8988T (cell line): ENCODE measurements at regions not wholly inside any gene's neighbourhood (a gene's known extent, or its start where the extent isn't known, plus 50 kb on each side); places are given as distances from the start of the nearest gene placed in this dataset.

Experiments used
- DNase-seq: peaks from one replicate; pipeline ENCODE4 v3.0.0; 2011

DNA sequence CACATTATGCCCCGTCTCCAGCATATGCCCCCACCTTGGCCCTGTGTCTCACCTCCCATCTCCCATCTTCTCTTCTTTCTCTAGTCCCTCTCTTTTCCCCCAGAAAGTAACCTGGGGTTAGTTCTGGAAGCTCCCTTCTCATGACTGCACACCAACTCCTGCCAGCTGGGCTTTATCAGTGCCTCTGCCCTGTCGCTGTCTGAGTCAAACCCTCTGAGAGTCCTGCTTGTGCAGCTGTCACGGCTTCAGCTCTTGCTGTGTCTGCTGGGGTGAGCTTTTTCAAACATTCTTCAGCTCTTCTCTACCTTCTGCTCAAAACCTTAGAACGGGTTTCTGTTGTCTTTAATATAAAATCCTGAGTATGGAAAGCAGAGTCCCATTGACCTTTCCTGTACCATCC, 304.5 kb upstream of the B3GAT1 start:
- no peak for DNase-seq

DNA sequence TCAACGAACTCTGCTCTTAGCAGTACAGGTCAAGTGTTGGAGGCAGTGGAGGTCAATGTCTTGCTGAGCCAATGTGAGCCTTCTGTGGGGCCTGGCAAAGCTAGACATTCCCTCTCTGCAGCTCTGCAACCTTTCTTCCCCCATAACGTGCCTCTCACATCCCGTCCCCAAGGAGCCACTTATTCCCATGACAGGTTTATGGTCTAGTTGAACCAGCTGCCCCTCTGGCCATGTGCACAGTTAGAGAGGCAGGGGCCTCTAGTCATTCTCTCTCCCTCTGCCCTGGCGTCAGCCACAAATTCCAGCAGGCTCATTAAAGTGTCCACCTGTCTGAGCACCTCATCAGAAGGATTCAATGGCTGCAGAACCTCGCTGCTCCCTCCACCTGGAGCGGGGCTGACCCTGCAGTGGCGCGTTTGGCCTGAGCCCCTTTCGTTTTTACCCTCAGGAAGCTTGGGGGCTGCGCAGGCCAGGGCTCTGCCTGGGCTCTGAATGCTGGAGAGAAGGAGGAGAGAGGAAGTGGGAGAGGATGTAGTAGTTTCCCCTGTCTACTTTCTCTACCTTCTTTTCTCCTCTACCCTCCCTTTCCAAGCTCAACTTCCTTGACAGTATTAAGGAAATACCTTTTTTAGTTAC, 302.1 kb upstream of the B3GAT1 start:
- DNase-seq: no peak

DNA sequence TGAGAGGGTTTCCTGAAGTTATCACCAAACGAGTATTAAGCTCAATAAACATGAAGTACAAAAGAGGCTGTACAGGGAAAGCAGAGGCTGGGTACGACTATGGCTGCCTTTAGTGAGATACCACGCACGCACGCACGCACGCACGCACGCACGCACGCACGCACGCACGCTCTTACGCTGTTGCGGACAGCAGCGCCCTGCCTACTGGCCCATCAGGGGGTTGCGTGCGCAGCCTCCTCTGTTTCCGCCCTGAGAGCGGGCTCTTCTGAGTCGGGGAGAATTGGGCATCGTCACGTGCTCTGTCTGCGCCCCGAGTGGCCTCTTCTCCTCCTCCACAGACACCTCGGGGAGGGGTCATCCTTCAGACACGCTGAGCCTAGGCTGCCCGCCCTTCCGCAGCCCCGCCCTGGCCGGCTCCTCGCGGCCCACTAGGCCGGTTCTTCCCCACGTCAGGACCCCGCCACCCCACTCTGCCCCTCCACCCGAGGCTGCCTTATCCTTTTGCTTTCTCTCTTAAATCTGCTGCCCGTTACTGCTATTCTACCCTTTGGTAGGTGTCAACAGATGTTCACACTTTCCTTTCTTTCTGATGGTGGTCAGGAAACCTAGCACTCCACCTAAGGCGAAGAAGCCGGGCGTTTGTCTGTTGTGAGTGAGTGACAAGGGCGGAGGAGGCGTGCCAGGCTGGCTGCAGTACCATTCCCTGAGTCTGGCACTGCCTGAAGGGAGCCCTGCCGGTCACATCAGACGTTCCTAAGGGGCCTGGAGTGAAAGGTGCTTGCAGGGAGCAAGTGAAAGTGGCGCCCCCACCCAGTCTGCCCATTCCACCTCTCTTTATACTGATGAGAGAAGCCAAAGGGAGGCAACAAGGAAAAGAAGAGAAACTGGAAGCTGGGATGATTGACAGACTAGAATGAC, 300.4 kb upstream of the B3GAT1 start:
- no peak for DNase-seq

DNA sequence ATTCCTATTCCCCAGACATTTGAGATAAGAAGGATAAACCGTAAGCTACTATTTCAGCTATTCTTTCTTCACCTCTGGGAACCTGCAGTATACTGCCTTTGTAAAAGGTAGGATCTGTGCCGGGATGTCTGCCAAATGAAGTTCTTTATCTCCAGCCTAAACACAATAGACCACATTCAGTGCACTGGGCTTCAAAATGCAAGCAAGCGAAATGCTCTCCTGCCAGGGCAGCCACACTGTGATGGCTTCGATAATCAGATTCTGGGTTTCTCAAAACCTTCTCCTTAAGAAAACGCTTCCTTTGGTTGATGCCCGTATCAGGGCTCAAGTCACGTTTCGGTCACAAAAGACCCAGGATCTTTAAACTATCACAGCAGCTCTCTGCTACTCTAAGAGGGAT, 299.5 kb upstream of the B3GAT1 start:
- no peak for DNase-seq

DNA sequence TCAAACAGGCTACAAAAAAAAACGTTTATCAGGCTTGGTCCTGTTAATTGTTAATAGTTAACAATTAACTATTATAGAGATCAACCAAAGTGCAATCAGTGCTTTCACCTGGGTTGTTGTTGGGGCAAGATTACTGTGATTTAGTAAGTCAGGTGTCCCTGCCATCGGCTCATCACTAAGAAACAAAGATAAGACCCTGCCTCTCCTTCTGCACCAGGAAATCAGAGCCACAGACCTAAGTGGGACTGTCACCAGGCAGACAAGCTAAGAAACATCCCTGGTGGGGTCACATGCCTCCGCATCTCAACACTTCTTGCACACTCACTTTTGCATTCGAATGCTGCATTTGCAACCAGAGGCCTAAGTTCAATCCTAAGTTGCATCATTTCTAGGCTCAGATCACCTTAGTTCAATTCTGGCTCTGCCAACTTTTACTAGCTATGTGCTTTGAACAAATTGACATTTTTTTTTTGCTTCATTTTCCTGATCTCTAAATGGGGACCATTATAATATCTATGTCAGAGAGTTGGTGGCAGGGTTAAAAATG, 298.9 kb upstream of the B3GAT1 start:
- no peak for DNase-seq

DNA sequence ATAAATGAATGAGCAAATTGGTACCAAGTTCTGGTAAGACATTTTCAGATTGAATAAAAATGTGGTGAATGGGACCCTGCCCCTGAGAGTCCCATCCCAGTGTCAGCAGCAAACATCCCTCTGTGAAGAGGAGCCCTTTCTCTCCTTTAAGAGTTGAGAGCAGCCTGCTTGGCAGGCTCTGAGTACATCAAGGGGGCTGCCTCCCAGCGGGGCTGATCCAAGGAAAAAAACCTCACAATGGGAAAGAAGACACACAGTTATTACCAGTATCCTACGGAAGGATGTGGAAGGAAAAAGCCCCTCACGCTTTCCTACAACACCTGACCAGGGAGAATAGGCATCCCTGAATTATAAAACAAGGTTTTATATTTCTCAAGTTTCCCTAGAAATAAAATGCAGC, 293.8 kb upstream of the B3GAT1 start:
- no peak for DNase-seq

DNA sequence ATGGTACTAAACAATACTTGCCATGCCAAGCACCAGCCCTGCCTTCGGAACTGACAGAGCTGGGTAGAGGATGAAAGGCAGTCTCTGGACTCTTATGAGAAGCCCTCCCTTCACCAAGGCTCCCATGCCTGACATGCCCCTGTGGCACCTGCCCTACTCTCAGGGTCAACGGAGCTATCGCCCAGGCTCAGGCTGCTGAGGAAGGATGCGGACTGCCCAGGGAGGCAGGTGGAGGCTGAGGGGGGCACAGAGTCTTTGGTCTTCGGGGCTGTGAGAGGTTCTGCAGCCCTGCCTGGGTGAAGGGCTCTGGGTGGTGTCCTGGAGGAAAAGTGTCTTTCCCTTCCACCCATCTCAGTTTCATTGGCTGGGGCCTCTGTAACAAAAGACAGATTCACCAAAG, 290.8 kb upstream of the B3GAT1 start:
- DNase-seq: no peak

DNA sequence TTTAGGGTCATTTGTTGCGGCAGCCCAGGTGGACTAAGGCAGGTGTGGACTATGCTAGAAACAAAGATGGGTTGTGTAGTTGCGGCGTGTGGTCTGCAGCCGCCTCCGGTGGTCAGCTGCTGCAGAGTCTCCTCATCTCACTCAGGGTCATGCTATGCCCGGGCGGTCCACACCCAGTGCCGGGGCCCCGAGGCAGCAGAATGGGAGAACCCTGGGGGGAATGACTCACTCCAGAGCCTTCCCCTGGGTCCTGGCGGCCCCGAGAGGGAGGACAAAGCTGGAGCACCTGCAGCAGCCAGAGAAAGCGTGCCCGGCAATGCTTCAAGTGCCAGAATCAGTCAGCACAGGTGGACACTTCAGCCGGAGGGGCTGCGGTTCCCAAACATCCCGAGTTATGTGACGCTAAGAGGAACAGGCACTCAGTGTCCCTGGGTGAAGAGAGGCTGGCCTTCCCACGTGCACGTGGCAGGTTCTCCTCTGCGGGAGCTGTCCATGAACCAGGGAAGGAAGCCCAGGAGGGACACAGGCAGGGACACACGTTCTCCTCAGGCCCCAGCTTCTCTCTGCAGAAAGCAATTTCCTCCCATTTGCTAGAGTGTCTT, 289.6 kb upstream of the B3GAT1 start:
- DNase-seq: no peak

DNA sequence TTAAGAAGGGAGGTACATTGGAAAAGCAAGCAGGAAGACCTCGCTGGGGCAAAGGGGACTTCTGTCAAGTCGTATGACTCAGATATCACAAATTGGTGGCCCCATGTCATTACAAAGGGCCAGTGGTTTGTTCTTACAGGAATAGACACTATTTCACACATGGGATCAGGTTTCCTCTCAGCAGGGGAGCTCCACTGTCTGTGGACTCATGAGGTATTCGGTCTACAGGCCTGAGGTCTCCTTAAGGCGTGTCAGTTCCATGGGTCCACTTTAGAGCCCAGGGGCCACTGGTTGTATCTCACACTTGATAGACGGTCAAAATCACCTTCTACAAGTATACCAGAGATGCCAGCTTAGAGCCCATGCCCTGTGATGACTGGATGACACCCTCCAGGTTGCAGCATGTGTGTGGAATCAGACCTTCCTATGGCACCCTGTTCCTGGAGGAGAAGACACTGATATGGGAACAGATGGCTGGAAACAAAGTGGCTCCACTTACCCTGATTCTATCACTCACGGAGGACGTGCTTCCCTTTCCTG, 288.1 kb upstream of the B3GAT1 start:
- no peak for DNase-seq

DNA sequence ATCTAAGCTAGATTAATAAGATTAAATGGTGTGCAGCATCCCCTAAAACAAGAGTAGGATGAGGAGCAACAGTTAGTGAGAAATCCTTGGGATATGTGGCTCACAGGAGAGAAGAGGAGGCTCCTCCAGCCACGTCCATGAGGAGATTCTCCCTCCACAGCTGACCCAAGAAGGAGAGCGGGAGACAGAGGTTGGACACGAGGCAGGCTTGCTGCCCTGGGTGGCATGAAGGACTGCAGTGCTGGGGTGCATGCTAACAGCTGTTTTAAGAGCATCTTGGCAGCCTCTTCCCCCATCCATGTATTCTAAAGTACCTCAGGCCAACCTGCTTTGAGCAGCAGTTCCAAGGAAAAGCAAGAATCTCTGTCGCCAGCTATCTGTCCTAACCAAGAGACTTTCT, 284.4 kb upstream of the B3GAT1 start:
- DNase-seq: no peak

DNA sequence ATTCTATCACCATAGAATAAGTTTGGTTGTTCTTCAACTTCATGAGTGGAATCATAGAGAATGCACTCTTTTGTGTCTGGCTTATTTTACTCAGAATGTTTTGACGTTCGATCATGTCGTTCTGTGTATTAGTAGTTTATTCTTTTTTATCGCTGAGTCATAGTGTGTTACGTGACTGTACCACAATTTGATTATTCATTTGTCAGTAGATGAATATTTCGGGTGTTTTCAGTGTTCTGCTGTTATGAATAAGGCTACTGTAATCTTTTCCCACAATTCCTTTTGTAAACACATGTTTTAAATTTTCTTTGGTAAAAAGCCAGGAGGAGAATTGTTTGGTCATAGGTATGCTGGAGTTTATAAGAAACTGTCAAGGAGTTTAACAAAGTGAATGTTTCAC, 279.9 kb upstream of the B3GAT1 start:
- no peak for DNase-seq

DNA sequence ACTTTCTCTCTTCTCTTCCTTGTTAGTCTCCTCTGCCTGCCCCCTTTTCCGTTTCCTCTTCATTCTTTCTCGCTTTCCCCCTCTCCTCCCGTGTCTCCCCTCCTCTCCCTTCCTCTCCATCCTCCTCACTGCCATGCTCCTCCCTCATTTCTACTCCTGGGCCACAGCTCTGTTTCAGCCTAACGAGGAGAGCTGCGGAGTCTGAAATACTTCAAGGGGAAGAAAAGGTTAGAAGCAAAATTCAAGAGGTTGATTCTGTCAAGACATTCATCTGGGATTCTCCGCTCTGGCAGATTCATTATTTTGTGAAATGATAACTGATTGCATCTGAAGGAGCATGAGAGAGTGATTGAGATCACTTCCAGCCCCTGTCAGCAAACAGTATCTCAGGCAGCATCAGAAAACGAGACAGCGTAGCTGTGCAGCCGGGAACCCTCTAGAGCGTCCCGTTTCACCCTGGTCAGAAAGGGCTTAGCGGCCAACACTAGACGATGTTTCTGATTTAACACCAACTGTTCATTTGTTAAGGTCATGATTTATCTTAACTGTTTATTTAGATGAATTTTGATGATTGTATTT, 279.3 kb upstream of the B3GAT1 start:
- no peak for DNase-seq

DNA sequence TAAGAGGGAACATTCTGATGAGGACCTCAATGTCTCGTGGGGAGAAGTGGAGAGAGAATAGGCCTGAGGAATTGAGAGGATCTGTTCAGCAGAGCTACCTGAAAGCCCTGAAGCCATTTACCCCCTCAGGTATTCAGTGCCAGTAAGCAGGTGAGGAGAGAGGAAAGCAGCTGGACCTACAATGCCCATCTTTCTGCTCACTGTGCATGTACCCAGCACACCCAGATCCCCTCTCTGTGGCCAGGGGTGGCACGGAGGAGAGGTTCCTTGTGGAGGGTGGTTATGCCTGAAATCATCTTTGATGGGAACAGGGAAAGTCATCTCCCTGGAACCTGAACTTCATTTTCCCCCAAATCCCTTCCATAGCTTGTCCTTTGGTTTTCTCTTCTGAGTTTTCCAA, 277.8 kb upstream of the B3GAT1 start:
- no peak for DNase-seq

DNA sequence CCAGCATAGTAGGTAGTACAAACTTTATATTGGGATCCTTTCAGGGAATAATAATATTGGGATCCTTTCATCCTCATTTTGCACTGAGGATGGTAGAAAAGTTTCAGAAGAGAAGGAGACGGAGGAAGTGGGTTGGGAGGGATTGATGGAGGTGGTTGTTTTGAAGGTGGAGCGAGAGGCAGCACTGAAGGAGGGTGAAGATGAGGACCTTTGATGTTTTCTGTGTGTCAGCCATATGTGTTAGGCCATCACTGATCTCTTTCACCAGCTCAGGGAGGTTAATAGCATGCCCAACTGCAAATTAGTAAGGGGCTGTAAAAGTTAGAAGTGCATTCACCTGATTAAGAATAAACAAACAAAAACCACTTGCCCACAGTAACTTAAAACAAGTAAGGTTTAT, 275.5 kb upstream of the B3GAT1 start:
- DNase-seq: no peak

DNA sequence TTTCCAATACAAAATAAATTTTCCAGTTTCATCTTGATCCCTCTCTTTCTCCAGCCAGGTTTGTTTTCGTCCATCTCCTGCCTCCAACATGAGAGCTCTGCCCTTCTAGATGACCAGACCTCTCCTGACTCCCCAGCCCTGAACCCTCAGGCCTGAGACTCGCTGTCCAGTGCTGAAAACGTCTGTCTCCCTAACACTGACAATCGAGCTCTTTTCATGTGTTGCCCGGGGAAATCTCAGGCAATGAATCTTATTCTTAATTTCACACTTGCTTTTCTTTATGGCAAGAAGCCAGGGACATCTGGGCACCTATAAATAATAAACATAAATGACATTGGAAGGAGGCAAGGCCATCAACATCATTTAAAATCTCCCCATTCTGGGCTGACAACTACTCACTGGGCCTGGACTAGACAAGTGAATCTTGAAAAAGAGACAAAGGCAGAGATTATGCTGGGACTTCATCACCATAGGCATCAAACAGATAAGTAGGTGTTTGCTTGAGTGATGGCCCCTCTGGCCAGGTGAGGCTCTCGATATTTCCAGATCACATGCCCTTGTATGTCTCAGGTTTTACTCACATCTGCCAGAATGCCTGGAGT, 274.5 kb upstream of the B3GAT1 start:
- DNase-seq: no peak

DNA sequence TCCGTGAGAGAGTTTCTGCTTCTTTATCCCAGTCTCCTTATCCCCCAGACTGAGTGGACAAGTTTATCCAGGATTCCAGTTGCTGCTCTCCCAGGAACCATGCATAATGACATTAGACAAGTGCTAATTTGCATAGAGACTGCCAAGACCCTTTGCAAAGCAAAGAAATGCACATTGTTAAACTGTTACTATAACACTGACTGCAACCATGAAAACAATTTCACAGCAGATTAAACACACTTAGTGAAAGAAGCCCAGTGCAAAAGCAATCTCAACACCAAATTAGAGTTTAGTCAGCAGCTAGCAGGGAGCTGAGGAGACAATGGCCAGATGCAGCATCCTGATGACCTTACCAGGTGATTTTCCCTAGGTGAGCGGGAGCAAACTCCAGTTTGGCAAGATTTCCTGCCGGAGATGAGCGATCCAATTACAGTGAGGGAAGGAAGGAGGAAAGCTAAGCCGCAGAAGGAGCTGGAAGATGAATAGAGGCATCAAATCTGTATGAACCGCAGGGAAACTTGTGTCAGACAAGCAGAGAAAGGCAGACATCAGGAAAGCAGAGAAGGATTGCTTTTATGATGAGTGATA, 273.8 kb upstream of the B3GAT1 start:
- DNase-seq: no peak

DNA sequence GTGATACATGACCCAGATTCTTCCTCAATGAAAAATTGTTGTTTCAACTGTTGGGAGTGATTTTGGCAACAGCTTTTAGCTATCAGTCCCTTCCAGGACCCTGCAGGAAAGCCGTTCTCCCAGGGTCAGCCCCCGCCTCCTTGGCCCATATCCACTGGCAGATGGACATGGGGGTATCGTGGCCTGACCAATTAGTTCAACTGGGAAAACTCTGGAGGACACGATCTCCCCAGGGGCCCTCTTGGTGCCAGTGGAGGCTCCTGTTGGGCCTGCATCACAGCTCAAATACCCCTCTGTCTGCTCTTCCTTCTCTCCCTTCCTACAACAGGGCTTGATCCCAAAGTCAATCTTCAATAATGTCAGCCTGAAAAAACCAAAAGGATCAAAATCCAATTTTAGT, 272.5 kb upstream of the B3GAT1 start:
- no peak for DNase-seq

DNA sequence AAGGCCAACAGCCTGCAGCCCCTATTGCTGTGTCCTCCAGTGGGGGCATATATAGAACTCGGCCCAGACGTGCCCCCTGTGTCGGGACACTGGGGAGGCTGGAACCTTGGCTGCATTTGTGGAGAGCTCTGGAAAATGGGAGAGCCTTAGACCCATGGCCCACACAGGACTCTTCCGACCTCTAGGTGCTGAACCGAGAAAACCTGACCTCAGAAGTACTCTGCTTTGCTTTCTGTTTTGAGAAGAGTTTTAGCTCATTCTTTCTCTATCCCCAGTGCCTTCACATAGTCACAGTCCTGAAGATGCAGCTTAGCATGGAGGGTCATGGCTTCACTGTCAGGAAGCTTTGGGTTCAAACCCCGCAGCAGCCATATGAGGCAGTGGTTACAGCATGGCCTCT, 271.8 kb upstream of the B3GAT1 start:
- no peak for DNase-seq

DNA sequence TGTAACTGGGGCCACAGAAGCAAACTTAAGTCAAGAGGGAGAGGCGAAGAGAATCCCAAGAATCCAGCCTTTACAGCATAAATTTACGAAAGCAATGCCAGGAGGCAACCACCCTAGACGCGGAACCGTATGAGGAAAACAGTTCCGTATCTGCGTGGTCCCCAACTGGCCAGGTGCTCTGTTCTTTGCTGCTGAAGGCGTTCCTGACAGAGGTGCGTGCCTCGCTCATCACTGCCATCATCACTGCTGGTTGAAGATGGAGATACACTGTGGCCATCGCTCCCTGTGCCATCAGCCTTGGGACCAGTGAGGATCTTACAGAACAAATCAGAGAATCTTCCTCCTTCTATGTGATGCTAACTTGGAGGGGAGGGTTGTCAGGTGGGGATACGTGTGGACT, 270.5 kb upstream of the B3GAT1 start:
- DNase-seq: no peak

DNA sequence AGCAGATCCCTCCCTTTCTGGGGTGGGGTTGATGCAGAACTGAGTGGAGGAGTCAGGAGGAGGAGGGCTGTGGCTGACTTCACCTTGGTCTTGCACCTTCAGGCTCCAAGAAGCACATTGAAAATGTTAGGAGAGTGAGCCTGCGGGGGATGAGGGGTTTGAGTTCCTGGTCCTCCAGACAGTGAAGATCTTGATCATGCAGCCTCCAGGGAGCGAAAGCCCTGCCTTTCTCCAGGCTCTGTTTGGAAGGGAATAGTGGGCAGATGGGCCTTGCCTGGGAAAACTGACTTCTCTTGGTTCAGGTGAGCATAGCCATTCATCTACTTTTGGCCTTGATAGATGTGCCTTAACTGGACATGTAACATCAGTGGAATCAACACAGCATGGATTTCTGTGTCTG, 267.6 kb upstream of the B3GAT1 start:
- DNase-seq: no peak

DNA sequence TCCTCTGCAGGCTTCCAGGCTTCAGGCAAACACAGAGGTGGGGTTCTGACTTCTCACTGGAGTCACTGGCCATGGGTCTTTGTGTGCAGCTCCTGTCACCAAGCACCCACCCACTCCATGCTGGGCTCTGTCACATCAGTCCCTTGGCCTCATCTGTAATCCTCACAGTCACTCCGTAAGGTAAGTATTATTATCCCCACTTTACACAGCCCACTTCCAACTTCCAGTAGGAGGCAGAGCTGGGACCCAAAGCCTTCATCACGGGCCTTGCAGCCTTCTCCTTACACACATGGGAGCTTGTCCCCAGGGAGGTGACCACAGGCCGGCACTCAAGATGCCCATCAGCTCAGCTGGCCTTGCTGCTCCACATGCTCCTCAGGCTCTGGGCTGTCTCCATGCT, 266.7 kb upstream of the B3GAT1 start:
- no peak for DNase-seq

DNA sequence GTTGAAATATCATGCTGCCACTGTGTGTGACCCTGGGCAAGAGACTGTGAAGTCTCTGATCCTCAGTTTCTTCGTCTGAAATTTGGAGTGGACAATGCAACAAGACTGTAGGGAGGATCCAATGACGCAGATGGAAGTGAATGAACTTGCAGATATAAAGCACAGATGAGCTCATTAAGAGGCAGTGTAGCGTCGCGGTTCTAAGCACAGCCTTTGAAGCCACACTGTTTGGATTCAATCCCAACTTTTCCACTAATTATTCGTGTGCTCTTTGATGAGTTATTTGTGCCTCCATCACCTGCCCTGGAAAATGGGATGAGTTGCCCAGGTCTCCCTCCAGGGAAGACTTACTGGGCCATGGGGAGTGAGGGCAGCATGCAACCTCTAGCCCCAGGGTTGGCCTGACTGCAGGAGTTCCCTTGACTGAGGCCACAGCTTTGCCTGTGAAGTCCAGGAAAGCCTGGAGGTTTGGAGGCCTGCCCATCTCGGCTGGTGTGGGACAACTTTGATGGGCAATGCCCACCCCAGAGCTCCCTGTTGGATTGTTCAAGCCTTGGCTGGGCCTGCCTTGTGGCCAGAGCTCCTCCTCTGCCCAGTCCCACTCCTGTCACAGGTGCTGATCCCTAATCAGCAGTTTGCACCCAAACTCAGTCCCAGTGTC, 266.0 kb upstream of the B3GAT1 start:
- no peak for DNase-seq
